ENCODE measurements at regions not wholly inside any gene's neighbourhood (a gene's known extent, or its start where the extent isn't known, plus 50 kb on each side); places are given as distances from the start of the nearest gene placed in this dataset.

- TF ChIP-seq CTCF (IDR thresholded peaks at IDR 0.05) (no peak), POLR2A (IDR thresholded peaks at IDR 0.05) (no peak), POLR2AphosphoS5 (IDR thresholded peaks at IDR 0.05) (no peak)
Measured at GRCh38 chr12:93126069-93126474, 197.0 kb upstream of the EEA1 start.
